Osteocyte (in vitro differentiated cells): ENCODE measurements at regions not wholly inside any gene's neighbourhood (a gene's known extent, or its start where the extent isn't known, plus 50 kb on each side); places are given as distances from the start of the nearest gene placed in this dataset.

Experiments used
- DNase-seq: peaks from one replicate; pipeline ENCODE4 v3.0.0; 2021; ENCODE audit warnings: mixed read lengths; ENCODE audit not compliant: unreplicated experiment; ENCODE audit errors: extremely low spot score
- H3K27ac Mint-ChIP-seq: one replicate; pipeline ENCODE4 v1.8.0; 2021; ENCODE audit warnings: mild to moderate bottlenecking, mixed read lengths; ENCODE audit not compliant: unreplicated experiment
- H3K27me3 Mint-ChIP-seq: one replicate; pipeline ENCODE4 v1.8.0; 2021; ENCODE audit warnings: mixed read lengths; ENCODE audit not compliant: unreplicated experiment
- H3K36me3 Mint-ChIP-seq: one replicate; pipeline ENCODE4 v1.8.0; 2021; ENCODE audit warnings: mixed read lengths; ENCODE audit not compliant: unreplicated experiment
- H3K4me1 Mint-ChIP-seq: one replicate; pipeline ENCODE4 v1.8.0; 2021; ENCODE audit warnings: mixed read lengths; ENCODE audit not compliant: unreplicated experiment
- H3K4me3 Mint-ChIP-seq: one replicate; pipeline ENCODE4 v1.8.0; 2021; ENCODE audit warnings: mild to moderate bottlenecking, moderate library complexity, mixed read lengths; ENCODE audit not compliant: unreplicated experiment
- H3K9me3 Mint-ChIP-seq: one replicate; pipeline ENCODE4 v1.8.0; 2021; ENCODE audit warnings: mixed read lengths; ENCODE audit not compliant: unreplicated experiment
- CTCF ChIP-seq: fragments of 200-600 bp; sonication (generic); IDR thresholded peaks from 2 replicates; pipeline ENCODE4 v1.5.0; 2021; ENCODE audit warnings: antibody characterized with exemption, mild to moderate bottlenecking, moderate library complexity

GRCh38 chrX:110408949-110409588, 50.4 kb downstream of the RTL9 start:
- H3K27me3 Mint-ChIP-seq = no peaks in the 10 kb centered on the region
- no peak for DNase-seq

GRCh38 chrX:110409925-110410324, 51.3 kb downstream of the RTL9 start:
- peaks cover 8% of the 10 kb centered on the region for H3K4me1 Mint-ChIP-seq

More at GRCh38 chrX:110408949-110409588, 50.4 kb downstream of the RTL9 start:
- TF ChIP-seq CTCF = no peak
- no peaks in the 10 kb centered on the region for H3K9me3 Mint-ChIP-seq
- no peak overlapping the region for H3K4me3 Mint-ChIP-seq
- no peak overlapping the region for H3K27ac Mint-ChIP-seq
- no peaks in the 10 kb centered on the region for H3K36me3 Mint-ChIP-seq
- peaks cover 11% of the 10 kb centered on the region for H3K4me1 Mint-ChIP-seq

GRCh38 chrX:110410603-110411002, 52.0 kb downstream of the RTL9 start:
- peaks cover 8% of the 10 kb centered on the region for H3K4me1 Mint-ChIP-seq
- DNase-seq = no peak
- H3K4me3 Mint-ChIP-seq = no peak overlapping the region
- no peak for TF ChIP-seq CTCF
- no peaks in the 10 kb centered on the region for H3K9me3 Mint-ChIP-seq
- no peaks in the 10 kb centered on the region for H3K36me3 Mint-ChIP-seq
- H3K27ac Mint-ChIP-seq = no peak overlapping the region
- H3K27me3 Mint-ChIP-seq = no peaks in the 10 kb centered on the region

More at GRCh38 chrX:110409925-110410324, 51.3 kb downstream of the RTL9 start:
- TF ChIP-seq CTCF = no peak
- Mint-ChIP-seq H3K27ac (no peak overlapping the region), H3K4me3 (no peak overlapping the region), H3K9me3 (no peaks in the 10 kb centered on the region), H3K27me3 (no peaks in the 10 kb centered on the region), H3K36me3 (no peaks in the 10 kb centered on the region)
- no peak for DNase-seq

GRCh38 chrX:110412971-110413726, 54.5 kb downstream of the RTL9 start:
- peak; percentile 98 for TF ChIP-seq CTCF
- Mint-ChIP-seq H3K4me3 (peak overlapping the region; percentile 70), H3K27me3 (no peaks in the 10 kb centered on the region), H3K4me1 (peaks cover 13% of the 10 kb centered on the region), H3K9me3 (no peaks in the 10 kb centered on the region), H3K27ac (no peak overlapping the region), H3K36me3 (no peaks in the 10 kb centered on the region)
- peak; percentile 93 for DNase-seq

GRCh38 chrX:110413727-110414124, 55.1 kb downstream of the RTL9 start:
- peaks cover 19% of the 10 kb centered on the region for H3K4me1 Mint-ChIP-seq

More at GRCh38 chrX:110413727-110414124, 55.1 kb downstream of the RTL9 start:
- no peak for TF ChIP-seq CTCF
- Mint-ChIP-seq H3K9me3 (no peaks in the 10 kb centered on the region), H3K27me3 (no peaks in the 10 kb centered on the region), H3K36me3 (no peaks in the 10 kb centered on the region), H3K4me3 (no peak overlapping the region), H3K27ac (no peak overlapping the region)
- no peak for DNase-seq
